Dermis microvascular lymphatic vessel endothelial cell (primary cell): ENCODE measurements at regions not wholly inside any gene's neighbourhood (a gene's known extent, or its start where the extent isn't known, plus 50 kb on each side); places are given as distances from the start of the nearest gene placed in this dataset.

Source experiments
- DNase-seq, 2 donors: peaks; one replicate each; pipeline versions ENCODE4 v3.0.0 to v3.0.0-alpha.2; 2010; ENCODE audit warnings: low read depth in 2 of 2

DNA sequence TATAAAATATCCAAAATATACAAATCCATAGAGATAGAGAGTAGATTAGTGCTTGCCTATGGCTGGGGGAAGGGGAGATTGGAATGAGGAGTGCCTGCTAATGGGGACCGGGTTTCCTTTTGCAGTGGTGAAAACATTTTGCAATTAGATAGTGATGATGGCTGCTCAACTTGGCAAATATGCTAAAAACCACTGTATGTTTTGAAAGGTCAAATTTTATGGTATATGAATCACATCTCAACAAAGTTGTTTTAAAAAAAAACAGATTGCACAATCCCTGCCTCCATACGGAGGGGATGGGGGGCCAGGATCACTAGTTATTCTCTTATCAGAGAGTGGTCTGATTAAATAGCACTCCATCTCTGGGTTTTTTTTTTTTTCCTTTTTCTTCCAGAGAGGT is 76.9 kb upstream of the RIPOR2 start:
- DNase-seq: peak; percentile 21 to 50

DNA sequence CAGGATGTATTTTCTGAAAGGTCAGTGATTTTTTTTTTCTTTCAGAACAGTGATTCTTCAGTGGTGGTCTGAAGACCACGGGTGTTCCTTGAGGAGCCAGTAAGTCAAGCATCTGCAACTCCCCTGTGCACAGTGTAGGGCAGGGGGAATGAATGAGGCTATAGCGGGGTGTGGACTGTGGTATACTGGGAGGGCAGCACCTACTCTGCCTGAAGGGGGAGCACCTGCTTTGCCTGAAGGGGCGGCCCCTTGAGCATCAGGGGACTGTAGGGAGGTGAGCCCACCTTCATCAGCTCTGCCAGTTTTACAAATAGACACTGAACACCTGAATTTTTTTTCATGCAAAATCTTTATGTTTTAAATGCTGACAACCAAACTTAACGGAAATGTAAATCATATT is 77.5 kb upstream of the RIPOR2 start:
- DNase-seq: no peak

DNA sequence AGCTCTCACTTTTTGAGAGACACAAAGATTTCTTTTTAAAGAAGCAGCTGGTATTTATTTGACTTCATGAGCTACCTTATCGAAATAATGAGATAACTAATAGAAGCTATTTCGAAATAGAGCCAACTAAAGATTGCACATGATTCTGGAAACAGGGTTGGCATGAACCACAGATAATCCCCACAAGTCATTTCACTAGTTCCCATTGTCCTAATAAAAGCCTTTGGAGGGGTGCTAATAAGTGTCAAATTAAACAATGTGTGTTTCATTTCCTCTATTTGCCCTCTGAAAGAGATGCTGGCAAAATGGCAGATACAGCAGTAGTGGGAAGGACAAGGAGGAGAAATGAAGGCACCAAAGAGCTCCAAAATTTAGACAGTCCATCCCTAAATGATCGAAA is 78.6 kb upstream of the RIPOR2 start:
- DNase-seq: no peak

DNA sequence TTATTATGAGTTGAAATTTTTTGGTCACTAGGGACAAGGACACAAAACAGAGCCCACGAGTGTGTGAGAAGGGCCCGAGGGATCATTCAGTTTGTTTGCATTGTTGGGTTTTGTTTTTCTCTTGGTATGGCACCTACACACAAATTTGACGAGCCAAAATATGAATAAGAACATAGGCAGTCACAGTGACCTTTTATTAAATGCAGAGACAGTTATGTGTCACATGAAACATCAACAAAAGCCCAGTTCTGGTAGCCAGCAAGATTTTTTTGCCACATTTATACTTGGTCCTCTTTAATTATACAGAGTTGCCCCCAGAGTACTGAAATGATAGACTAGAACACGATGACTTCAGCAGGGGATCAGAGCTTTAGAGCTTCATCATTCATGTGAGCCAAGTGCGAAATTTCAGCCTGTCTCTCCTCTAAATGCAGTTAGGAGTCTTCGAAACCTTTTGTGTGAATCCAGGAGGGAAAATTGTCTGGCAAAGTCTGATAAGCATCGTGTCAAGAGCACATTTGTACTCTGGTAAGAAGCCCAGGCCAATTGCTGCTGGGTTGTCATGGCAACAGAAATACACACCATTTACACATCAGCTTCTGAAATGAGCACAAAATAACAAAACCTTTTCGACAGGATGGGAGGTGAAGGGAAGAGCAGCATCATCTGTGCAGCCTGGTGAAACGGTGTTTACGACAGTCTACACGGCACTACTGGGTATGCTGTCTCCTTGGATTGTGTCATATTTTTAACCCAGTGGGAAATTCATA is 79.2 kb upstream of the RIPOR2 start:
- DNase-seq: peak; percentile 90 to 95

DNA sequence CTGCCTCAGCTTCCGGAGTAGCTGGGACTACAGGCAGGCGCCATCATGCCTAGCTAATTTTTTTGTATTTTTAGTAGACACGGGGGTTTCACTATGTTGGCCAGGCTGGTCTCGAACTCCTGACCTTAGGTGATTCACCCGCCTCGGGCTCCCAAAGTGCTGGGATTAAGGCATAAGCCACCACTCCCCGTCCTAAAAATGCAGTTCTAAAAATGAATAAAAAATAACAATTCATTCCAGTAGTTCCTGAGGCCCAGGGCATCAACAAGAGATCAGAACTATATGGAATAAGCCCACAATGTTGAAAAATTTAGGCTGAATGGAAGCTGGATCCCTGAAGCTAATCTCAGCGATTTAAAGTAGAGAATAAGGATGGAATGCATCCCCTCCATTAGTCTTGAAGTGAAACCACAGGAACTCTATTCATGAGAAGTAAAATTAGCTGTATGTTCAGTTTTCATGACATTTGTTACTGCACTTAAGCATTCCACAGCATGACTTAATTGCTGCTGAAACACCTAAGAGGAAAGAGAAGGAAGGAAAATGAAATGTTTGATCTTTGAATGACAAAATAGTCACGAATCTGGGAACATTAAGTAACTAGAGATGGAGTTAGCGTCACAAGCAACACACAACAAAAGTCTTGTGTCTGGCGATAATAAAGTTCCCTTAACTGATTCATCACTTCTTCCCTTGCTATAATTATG is 80.4 kb upstream of the RIPOR2 start:
- no peak for DNase-seq

DNA sequence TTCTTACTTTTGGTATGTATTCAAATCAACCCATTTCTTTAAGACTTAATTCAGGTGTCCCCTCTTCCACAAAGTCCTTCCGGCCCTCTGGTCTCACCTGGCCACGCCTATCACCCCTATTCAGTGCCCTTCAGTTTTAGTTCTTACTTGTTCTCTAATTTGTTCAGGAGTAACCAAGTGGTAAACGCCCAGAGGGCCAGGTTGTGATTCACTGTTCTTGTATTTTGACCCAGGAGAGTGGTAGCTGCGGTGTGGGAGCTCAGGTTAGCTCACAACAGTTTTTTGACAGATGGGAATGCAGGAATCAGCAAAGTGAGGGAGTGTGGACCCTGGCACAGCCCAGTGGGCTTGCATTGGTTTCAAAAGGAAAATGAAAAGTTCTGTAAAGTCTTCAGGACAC is 81.7 kb upstream of the RIPOR2 start:
- DNase-seq: no peak

DNA sequence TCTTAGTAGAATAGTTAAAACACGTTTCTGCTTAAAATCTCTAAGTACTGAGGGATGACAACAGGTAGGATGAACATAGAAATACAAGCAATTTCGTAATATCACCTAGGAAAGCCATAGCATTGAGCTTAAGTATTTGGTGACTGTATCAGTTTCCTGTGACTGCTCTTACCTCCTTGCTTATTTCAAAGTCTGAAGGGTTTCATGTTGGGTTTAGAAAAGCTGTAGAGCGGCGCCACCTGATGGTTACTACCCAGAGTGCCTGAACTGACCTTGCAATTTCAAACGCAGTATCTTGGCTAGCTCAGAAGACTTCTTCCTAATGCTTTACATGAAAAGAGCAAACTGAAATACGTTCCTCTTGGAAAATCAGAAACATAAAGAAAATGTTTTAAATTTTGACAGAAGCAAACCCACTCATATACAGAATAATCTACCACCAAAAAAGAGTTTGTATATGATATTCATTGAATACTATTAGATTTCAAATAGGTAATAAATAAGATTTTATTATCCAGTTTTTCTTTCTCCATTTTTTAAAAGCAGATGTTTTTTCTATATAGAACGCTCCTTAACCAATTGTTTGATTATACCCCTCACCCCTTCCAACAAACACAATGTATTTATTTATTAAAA is 82.3 kb upstream of the RIPOR2 start:
- peak; percentile 35 to 59 for DNase-seq

DNA sequence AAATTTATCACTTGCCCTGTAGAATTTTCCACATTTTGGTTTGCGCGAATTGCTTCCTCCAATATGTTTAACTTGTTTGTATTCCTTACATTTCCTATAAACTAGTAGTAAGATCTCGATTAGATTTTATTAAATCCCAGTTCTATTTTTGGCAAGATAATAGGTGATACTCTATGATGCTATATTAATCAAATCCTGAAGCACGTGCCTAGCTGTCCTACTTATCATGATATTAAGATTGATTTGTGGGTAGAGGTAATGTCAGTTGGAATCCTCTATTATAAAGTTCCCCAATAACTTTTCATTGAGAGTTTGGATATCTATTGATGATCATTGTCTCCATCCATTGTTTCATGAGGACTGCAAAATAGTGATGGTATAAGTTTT is 82.8 kb upstream of the RIPOR2 start:
- DNase-seq: no peak

DNA sequence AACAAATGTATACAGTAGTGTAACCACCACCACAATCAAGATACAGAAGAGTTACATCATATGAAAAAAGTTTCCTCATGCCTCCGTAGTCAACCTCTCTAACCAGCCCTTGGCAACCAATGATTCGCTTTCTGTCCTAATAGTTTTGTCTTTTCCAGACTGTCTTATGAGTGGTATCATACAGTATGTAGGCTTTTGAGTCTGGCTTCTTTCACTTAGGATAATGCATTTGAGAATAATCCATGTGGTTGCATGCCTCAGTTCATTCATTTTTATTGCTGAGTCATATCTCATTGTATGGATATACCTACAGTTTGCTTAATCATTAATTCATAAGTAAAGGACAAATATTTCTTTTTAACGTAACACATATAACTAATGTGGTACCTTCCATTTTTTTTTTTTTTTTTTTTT is 86.4 kb upstream of the RIPOR2 start:
- DNase-seq: no peak

DNA sequence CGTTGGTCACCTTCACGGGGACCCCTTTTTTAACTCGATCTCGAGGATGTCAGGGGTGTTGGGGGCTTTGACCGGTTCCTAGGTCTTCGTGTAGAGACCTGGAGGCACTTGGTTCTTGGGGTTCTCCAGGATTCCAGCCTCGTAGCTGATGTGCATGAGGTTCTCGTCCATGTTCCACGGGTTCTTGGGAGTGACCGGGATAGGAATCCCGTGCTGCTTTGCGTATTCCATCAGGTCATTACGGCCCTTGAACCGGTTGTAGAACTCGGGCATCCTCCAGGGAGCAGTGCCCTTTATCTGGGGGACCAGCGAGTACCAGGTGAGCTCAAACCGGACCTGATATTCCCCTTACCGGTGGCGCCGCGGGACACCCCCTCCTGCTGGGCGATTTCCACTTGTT is 88.0 kb upstream of the RIPOR2 start:
- no peak for DNase-seq

DNA sequence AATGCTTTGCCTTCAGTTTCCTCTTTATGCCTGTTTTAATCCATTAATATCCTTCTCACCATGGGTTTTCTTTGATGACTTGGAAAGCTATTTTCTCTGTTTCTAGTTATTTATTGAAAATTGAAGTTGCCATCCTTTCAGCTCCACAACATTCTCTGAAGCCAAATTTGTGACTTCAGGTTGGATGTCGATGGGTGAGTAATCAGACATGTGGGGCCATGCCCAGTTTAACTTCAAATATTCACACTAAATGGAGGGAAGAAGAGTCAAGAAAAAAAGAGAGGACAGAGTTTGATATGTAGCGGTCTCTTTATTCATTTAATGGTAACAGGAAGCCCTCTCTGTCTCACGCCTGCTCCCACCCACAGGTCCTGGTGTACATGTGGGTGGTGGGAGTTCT is 89.1 kb upstream of the RIPOR2 start:
- DNase-seq: no peak

DNA sequence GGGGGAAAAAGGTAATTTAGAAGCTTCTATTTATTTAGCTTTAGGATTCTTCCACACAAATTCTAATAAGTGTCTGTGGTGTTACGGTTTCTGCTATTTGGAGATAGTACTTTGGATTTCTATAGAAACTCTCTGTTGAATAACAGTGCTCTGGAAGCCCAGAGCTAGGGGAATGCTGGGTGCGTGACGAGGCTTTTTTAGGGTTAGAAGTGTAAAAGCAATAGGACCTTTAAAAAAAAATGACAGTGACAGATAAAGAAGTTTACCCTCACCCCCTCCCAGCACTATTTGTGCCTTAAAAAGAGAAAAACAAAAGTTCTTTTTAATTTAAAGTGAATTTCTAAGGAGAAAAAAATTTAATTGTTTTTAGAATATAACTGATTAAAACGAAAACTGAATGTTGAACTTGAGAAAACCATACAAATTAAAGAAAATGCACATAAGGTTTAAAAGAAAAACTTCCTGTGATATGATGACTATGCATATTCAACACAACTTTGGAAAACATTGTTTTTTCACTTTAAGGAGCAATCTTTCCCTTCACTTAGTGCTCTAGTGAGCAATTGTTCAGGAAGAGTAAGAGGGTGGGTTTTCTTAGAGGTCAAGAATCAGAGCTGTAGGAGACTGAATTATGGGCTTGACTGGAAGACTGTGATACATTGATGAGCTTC is 89.6 kb upstream of the RIPOR2 start:
- DNase-seq: no peak

DNA sequence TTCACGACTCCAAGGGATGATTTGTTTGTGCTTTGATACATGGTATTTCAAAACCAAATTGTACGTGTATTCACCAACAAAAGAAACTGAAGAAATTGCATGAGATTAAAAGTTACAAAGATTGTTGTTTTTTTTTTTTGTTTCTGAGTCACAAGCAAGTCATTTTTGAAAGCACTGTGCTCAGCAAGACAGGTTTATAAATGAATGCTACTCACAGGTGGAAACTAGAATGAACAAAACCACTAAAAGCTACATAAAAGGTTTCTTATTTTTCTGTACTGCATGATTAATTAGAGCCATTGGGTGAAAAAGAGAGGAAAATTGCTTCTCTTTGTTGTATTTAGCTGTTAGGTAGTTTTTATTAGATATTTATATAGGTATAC is 90.2 kb upstream of the RIPOR2 start:
- DNase-seq: no peak

DNA sequence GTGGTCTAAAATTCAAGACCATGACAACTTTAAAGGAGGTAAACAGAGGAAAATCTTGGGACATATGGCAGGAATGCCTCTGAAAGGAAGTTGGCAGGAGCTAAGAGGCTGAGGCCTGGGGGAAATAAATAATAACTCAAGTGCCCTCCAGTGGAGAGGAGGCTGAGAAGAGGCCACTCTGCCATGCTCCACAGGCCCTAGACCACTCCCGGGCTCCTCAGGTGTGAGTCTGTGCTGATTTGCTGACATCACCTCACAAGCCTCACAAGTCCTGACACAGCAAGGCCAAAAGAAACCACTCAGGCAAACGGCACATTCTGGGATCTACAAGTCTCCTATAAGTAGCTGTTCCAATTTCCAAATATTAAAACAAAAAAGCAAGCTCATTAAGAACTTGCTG is 91.0 kb upstream of the RIPOR2 start:
- DNase-seq: no peak

DNA sequence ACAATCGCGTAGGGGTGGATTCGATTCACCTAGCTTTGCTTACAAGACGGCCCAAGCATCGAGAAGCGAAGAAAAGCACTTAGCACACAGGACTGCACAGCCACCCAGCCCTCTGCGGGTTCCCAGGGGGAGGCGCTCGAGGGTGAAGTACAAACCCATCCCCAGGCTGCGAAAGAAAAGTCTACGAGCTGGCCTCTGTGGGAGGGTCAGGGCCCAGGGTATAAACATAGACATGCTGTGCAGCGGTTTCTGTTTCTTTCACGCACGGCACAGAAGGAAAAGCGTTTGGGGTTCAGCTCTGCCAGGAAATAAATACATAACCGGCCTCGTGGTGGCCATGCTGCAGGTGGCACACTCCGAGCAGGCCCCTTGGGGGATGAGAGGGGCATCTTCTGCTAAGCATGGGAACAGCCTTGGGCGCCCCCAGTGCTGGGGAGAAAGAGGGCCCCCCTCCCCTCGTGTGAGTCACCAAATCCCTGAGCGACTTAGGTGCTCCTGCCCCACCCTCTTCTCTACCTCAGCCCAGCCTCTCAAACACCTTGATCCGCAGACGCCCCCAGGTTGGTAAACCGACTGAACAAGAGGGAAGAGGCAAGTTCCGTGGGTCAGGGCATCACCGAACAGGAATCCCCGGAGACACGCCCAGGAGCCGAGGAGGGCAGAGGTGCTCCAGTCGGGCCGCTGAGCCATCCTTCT is 91.6 kb upstream of the RIPOR2 start:
- DNase-seq: no peak

DNA sequence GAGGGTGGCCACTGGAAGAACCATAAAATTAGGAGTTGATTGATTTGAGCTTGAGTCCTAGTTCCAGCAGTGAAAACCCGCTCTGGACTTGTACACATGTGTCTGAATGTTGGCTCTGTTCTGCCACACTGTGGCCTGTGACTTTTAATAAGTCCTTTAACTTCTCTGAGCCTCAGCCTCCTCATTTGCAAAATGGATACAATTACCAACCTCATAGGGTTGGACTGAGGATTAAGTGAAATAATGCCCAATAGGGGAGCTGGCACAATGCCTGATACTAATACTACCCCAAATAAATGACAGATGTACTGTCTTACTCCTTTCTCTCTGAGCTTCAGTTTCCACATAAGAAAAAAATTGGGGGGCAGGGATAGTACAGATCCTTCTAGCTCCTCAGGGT is 92.6 kb upstream of the RIPOR2 start:
- no peak for DNase-seq

DNA sequence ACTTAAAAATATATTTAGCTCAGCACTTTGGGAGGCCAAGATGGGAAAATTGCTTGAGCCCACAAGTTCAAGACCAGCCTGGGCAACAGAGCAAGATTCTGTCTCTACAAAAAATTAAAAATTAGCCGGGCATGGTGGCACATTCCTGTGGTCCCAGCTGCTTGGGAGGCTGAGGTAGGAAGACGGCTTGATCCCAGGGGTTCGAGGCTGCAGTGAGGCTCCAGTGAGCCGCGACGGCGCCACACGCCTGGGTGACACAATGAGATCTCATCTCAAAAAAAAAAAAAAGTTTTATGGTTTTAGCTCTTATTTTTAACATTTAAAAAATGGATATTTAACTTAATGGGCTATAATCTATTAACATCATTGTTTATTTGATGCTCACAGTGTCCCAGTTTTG is 97.2 kb upstream of the RIPOR2 start:
- no peak for DNase-seq

DNA sequence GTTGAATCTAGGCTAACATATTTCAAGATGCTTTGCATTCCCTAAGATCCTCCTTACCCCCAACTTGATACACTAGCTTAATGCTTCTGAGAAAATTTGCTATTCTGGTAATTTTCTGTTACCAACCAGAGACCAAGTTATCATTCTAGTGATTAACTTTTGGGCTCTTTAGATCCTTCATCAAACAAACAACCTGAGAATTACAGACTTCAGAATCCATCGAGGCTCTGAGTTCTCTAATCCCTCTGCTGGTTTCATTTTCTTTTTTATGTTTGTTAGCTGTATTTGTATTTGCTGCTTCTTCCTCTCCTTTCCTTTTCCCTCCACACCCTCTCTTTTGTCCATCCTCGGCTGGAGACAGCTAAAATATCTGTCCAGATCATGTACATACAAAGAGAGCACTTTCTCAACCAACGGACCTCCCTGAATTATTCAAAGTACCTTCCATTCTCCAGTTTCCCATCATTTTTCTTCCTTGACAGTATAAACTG is 98.7 kb upstream of the RIPOR2 start:
- no peak for DNase-seq

DNA sequence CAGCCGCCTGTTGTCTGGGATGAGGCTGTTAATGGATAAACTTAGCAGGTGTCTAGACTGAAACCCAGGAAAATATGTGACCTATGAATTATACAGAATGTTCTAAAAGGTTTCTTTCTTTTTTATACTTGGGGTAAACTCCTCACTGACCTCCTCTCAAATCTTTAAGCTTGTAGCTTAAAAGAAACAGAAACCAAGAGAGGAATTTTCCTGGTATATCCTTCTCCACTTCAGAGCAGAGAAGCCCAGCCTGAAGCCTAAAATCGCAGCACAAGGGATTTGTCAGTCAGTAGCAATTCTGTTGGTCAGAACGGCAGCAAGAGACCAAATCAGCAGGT is 99.4 kb upstream of the RIPOR2 start:
- no peak for DNase-seq

DNA sequence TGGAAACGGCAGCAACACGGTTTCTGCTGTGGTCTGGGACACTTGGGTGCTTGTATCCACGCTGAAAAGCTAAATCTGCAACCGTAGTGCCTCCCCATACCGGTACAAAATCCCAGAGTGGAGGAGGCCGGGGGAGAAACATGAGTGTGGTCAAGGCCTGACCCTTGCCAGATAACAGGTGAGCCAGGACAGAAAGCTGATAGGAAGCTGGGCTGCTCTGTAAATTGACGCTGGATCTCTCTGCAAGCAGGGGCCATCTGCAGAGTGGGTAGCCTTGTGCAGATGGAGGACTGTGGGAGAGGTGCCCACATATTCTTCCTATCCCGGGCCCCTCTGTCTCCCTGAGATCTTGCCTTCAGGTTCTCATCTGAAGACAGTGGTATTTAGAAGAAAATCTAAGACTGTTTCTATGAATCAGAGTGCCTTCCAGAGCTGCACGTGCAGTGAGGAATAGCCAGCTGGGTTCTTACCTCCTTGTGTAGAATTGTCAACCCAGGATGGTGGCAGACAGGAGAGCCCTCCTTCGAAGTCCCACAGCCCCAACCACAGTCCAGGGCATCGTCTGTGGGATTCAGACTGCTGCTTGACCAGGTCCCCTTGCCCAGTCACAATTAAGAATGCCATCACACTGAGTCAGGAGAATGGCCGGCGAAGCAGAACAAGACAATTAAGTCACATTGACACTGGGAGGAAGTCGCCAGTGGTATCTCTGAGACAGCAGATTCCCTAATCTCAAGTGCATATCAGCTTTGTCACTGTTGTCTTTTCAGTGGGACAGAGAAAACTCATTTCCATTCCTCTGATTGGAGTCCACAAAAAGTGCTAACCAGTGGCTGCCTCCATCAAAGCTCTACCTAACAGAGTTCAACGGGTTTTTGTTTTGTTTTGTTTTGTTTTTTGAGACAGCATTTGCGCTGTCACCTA is 100.0 kb upstream of the RIPOR2 start:
- DNase-seq: no peak

DNA sequence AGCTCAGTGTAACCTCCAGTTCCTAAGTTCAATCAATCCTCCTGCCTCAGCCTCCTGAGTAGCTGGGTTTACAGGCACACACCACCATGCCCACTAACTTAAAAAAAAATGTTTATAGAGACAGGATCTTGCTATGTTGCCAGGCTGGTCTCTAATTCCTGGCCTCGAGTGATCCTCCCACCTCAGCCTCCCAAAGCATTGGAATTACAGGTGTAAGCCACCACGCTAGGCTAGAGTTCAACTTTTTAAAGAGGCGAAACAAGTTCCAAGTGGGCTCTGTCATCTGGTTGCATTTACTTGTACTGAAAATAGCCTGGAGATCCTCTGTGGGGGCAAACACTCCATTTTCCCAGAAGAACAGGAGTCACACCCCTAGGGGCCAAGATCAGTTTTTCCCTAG is 100.7 kb upstream of the RIPOR2 start:
- DNase-seq: no peak
